PC-3 (cell line): ENCODE measurements at regions not wholly inside any gene's neighbourhood (a gene's known extent, or its start where the extent isn't known, plus 50 kb on each side); places are given as distances from the start of the nearest gene placed in this dataset.

Experiments used
- EZH2 ChIP-seq: fragments of 300-600 bp; sonication (generic); IDR thresholded peaks from one replicate; pipeline ENCODE4 v1.6.1; 2017; ENCODE audit warnings: antibody characterized with exemption, mild to moderate bottlenecking, low read length; ENCODE audit not compliant: unreplicated experiment
- EZH2phosphoT487 ChIP-seq: fragments of 300-600 bp; sonication (generic); IDR thresholded peaks from 2 replicates; pipeline ENCODE4 v1.6.1; 2018; ENCODE audit warnings: mild to moderate bottlenecking, antibody characterized with exemption, low read length, borderline replicate concordance
- TF ChIP-seq, protein P1 (sequence below): fragments of 300-600 bp; sonication (generic); conservative IDR thresholded peaks from 2 replicates; pipeline ENCODE4 v1.5.1; 2017; ENCODE audit warnings: antibody characterized with exemption, low read depth, mild to moderate bottlenecking, low read length

DNA sequence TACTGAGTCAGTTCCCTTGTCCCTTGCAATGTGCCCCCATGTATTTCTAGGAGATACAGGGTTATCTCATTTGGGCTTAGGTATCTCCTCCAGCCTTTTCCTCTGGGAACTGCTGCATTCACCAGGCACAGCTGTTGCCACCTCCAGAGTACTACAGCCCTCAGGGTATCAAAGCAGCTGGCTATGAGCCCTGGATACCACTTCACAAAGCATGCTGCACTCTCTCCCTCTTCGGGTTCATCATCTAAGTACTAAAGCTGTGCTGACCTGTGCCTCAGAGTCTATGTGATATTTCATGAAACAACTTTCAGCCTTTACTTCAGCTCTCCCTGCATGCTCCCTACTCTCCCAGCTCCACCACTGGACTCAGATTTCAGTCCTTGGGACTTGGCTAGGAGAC, 62.3 kb downstream of the CCDC185 start:
- TF ChIP-seq, protein P1, sequence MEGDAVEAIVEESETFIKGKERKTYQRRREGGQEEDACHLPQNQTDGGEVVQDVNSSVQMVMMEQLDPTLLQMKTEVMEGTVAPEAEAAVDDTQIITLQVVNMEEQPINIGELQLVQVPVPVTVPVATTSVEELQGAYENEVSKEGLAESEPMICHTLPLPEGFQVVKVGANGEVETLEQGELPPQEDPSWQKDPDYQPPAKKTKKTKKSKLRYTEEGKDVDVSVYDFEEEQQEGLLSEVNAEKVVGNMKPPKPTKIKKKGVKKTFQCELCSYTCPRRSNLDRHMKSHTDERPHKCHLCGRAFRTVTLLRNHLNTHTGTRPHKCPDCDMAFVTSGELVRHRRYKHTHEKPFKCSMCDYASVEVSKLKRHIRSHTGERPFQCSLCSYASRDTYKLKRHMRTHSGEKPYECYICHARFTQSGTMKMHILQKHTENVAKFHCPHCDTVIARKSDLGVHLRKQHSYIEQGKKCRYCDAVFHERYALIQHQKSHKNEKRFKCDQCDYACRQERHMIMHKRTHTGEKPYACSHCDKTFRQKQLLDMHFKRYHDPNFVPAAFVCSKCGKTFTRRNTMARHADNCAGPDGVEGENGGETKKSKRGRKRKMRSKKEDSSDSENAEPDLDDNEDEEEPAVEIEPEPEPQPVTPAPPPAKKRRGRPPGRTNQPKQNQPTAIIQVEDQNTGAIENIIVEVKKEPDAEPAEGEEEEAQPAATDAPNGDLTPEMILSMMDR, result no peak
- TF ChIP-seq EZH2 (no peak), EZH2phosphoT487 (no peak)
